ENCODE measurements at regions not wholly inside any gene's neighbourhood (a gene's known extent, or its start where the extent isn't known, plus 50 kb on each side); places are given as distances from the start of the nearest gene placed in this dataset.

DNA sequence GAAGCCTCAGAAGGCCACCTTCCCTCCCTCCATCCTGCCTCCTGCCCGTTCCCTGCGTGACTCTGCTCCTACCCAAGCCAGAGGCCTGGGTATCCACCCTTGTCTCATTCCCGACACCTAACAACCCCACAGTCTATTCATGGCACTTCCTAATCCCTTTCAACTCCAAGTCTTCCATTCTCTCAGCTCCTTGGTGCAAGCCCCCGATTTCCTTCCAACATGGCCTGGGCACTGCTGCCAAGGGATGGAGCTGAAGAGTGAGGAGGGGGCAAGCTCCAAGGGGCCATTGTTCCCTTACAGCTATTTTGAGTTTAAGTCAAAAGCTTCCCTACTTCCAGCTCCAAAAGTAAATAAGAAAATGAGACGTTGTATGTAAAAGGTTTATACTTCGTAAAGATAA, 84.8 kb upstream of the ASB18 start:
- DNase-seq (ENCODE audit: low read depth, low spot score): no peak
- no peaks in the 10 kb centered on the region for H3K27me3 ChIP-seq (ENCODE audit: control insufficient read depth, insufficient read depth, low read length)
- H3K9me3 ChIP-seq (ENCODE audit: control insufficient read depth, insufficient read depth, low read depth, low read length): no peaks in the 10 kb centered on the region
- H3K4me3 ChIP-seq (ENCODE audit: low read depth in 2 of 2, low read length in 2 of 2): no peak overlapping the region
- H3K4me1 ChIP-seq (ENCODE audit: control insufficient read depth, insufficient read depth, low read length): no peaks in the 10 kb centered on the region
- TF ChIP-seq POLR2AphosphoS5 (IDR thresholded peaks at IDR 0.05; ENCODE audit: low read depth, low read length) (no peak), SIN3A (IDR thresholded peaks at IDR 0.05; ENCODE audit: borderline replicate concordance, insufficient read depth, low read depth, low read length) (no peak), TCF7L2 (IDR thresholded peaks at IDR 0.05; ENCODE audit: low read depth, low read length) (no peak), REST (IDR thresholded peaks at IDR 0.05; ENCODE audit: insufficient read depth in 1 of 2, low read depth in 2 of 2, low read length in 1 of 2) (no peak), CTCF (IDR thresholded peaks at IDR 0.05) (no peak)
- BruUV-seq (replicated peaks): no TSS peak
- intact Hi-C loops (cut with micrococcal nuclease; ENCODE audit: unreplicated experiment) (no loop called here), in situ Hi-C loops (cut with HindIII; ENCODE audit: low pct_unique_long_range_greater_than_20kb, low sequenced_read_pairs) (no loop called here)
- ChIA-PET POLR2A (no interaction called here), CTCF (no interaction called here)
- H3K36me3 ChIP-seq (ENCODE audit: control insufficient read depth, insufficient read depth, low read length): no peaks in the 10 kb centered on the region
- ATAC-seq: no peak
- H3K27ac ChIP-seq (ENCODE audit: low read length): no peak overlapping the region

GRCh38 chr2:236350426-236350825, 86.2 kb upstream of the ASB18 start:
- Histone ChIP-seq H3K27ac (ENCODE audit: low read length) (no peak overlapping the region), H3K36me3 (ENCODE audit: control insufficient read depth, insufficient read depth, low read length) (no peaks in the 10 kb centered on the region), H3K27me3 (ENCODE audit: control insufficient read depth, insufficient read depth, low read length) (no peaks in the 10 kb centered on the region), H3K9me3 (ENCODE audit: control insufficient read depth, insufficient read depth, low read depth, low read length) (no peaks in the 10 kb centered on the region), H3K4me1 (ENCODE audit: control insufficient read depth, insufficient read depth, low read length) (no peaks in the 10 kb centered on the region), H3K4me3 (ENCODE audit: low read depth in 2 of 2, low read length in 2 of 2) (no peak overlapping the region)
- in situ Hi-C loops (cut with HindIII; ENCODE audit: low pct_unique_long_range_greater_than_20kb, low sequenced_read_pairs) (no loop called here), intact Hi-C loops (cut with micrococcal nuclease; ENCODE audit: unreplicated experiment) (loop anchor here (5.0 kb wide), 1 partner anchor 217 kb away; the partner anchor contains the start of gene ACKR3)
- BruUV-seq (replicated peaks): no TSS peak
- CTCF ChIA-PET: no interaction called here
- TF ChIP-seq TCF7L2 (IDR thresholded peaks at IDR 0.05; ENCODE audit: low read depth, low read length): no peak
- TF ChIP-seq REST (IDR thresholded peaks at IDR 0.05; ENCODE audit: insufficient read depth in 1 of 2, low read depth in 2 of 2, low read length in 1 of 2): no peak
- TF ChIP-seq CTCF (IDR thresholded peaks at IDR 0.05): no peak
- no peak for TF ChIP-seq SIN3A (IDR thresholded peaks at IDR 0.05; ENCODE audit: borderline replicate concordance, insufficient read depth, low read depth, low read length)
- TF ChIP-seq POLR2AphosphoS5 (IDR thresholded peaks at IDR 0.05; ENCODE audit: low read depth, low read length): no peak
- no peak for DNase-seq (ENCODE audit: low read depth, low spot score)
- no peak for ATAC-seq
- POLR2A ChIA-PET: no interaction called here
